ENCODE measurements at regions not wholly inside any gene's neighbourhood (a gene's known extent, or its start where the extent isn't known, plus 50 kb on each side); places are given as distances from the start of the nearest gene placed in this dataset.

DNA sequence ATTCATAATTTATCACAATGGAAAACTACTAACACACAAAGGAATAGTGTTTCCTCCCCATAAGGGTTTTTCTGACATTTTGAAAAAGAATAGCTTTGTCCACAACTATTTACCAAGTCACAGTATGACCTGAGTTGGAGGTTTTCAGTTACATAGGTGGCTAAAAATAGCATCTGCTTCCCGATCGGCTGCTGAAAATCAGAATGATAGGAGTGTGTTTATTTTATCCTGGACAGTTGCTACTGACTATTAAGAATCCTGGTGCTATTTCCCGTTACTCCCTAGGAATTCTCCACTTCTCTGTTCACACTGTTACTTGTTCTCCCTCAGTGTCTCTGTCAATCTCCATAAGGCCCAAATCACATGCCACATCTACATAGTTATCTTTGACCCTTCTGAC lies 353.9 kb upstream of the RARB start:
- no peaks in the 10 kb centered on the region for H3K36me3 ChIP-seq
- no peaks in the 10 kb centered on the region for H3K9me3 ChIP-seq
- H3K27me3 ChIP-seq = no peaks in the 10 kb centered on the region
- no peak overlapping the region for H3K27ac ChIP-seq
- DNase-seq = no peak
- TF ChIP-seq, protein P1, sequence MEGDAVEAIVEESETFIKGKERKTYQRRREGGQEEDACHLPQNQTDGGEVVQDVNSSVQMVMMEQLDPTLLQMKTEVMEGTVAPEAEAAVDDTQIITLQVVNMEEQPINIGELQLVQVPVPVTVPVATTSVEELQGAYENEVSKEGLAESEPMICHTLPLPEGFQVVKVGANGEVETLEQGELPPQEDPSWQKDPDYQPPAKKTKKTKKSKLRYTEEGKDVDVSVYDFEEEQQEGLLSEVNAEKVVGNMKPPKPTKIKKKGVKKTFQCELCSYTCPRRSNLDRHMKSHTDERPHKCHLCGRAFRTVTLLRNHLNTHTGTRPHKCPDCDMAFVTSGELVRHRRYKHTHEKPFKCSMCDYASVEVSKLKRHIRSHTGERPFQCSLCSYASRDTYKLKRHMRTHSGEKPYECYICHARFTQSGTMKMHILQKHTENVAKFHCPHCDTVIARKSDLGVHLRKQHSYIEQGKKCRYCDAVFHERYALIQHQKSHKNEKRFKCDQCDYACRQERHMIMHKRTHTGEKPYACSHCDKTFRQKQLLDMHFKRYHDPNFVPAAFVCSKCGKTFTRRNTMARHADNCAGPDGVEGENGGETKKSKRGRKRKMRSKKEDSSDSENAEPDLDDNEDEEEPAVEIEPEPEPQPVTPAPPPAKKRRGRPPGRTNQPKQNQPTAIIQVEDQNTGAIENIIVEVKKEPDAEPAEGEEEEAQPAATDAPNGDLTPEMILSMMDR (IDR thresholded peaks at IDR 0.05) = no peak
- TF ChIP-seq POLR2A (IDR thresholded peaks at IDR 0.05) = no peak
- no peaks in the 10 kb centered on the region for H3K4me1 ChIP-seq
- intact Hi-C loops (cut with DNase I; ENCODE audit: low total_unique reads) = no loop called here
- H3K4me3 ChIP-seq = no peak overlapping the region

DNA sequence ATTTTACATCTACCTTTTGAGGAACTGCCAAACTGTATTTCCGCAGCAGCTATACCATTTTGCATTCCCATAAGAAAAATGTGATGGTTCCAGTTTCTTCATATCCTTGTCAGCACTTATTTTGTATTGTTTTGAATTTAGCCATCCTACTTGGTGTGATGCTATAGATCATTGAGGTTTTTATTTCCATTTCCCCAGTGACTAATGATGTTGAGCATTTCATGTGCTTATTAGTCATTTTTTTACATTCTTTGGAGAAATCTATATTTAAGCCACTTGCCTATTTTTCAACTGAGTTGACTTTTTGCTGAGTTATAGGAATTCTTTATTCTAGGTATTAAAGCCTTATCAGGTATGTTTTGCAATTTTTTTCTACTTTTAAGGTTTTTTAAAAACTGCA lies 347.6 kb upstream of the RARB start:
- Histone ChIP-seq H3K27me3 (no peaks in the 10 kb centered on the region), H3K4me1 (no peaks in the 10 kb centered on the region), H3K27ac (no peak overlapping the region), H3K9me3 (no peaks in the 10 kb centered on the region), H3K4me3 (no peak overlapping the region), H3K36me3 (no peaks in the 10 kb centered on the region)
- no peak for DNase-seq
- intact Hi-C loops (cut with DNase I; ENCODE audit: low total_unique reads) = no loop called here
- TF ChIP-seq, protein P1 (IDR thresholded peaks at IDR 0.05) = no peak
- no peak for TF ChIP-seq POLR2A (IDR thresholded peaks at IDR 0.05)

DNA sequence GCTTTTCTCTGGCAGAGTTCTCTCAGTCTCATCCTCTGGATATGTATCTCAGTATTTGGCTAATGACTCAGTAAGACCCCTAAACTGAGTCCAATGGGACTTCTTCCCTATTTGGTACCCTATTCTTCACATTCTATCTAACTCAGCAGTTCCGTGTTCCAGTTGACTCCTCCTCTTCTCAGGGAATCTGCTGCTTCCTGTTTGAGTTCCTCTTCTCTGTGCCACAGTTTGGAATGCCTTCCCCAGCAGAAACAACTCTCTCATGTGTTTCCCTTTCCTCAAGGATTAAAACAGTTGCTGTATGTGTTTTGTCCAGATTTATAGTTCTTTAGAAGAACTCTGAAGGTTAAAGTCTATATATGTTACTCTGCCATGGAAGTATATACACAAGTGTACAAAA lies 344.0 kb upstream of the RARB start:
- H3K27ac ChIP-seq = no peak overlapping the region
- no peaks in the 10 kb centered on the region for H3K9me3 ChIP-seq
- TF ChIP-seq, protein P1 (IDR thresholded peaks at IDR 0.05) = no peak
- TF ChIP-seq POLR2A (IDR thresholded peaks at IDR 0.05) = no peak
- DNase-seq = no peak
- intact Hi-C loops (cut with DNase I; ENCODE audit: low total_unique reads) = no loop called here
- H3K4me3 ChIP-seq = no peak overlapping the region
- H3K27me3 ChIP-seq = no peaks in the 10 kb centered on the region
- no peaks in the 10 kb centered on the region for H3K36me3 ChIP-seq
- H3K4me1 ChIP-seq = no peaks in the 10 kb centered on the region

DNA sequence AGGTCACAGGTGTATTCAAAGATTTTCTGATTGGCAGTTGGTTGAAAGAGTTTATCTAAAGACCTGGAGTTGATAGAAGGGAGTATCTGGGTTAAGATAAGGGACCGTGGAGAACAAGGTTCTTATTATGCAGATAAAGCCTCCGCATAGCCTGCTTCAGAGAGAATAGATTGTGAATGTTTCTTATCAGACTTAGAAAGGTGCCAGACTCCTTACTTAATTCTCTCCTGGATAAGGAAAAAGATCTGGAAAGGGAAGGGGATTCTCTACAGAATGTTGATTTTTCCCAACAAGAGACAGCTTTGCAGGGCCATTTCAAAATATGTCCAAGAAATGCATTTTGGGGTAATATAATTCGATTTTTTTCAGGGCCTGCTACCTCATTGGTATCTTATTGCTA lies 341.3 kb upstream of the RARB start:
- Histone ChIP-seq H3K36me3 (no peaks in the 10 kb centered on the region), H3K4me3 (no peak overlapping the region), H3K27me3 (no peaks in the 10 kb centered on the region), H3K9me3 (no peaks in the 10 kb centered on the region), H3K27ac (no peak overlapping the region), H3K4me1 (no peaks in the 10 kb centered on the region)
- intact Hi-C loops (cut with DNase I; ENCODE audit: low total_unique reads) = no loop called here
- DNase-seq = no peak
- TF ChIP-seq POLR2A (IDR thresholded peaks at IDR 0.05) = no peak
- TF ChIP-seq, protein P1 (IDR thresholded peaks at IDR 0.05) = no peak

DNA sequence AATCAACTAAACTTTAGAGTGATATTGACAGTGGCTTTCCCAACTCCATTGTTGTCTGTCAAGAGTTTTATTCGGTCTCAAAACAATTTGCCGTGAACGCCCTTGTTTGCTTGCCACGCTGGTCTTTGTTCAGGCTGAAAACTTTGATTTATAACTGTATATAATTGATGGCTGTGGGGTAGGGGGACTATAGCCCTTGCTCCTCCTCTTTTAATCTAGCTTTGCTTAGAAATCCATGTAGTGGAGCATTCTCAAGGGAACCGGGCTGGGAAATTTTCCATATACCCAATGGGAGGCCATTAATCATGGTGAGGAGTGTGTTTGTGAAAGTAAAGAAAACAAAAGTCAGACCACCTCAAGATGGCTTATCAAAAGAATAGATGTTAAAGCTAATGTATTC lies 339.8 kb upstream of the RARB start:
- H3K4me1 ChIP-seq = no peaks in the 10 kb centered on the region
- no peaks in the 10 kb centered on the region for H3K36me3 ChIP-seq
- H3K27ac ChIP-seq = no peak overlapping the region
- intact Hi-C loops (cut with DNase I; ENCODE audit: low total_unique reads) = no loop called here
- H3K27me3 ChIP-seq = no peaks in the 10 kb centered on the region
- no peak overlapping the region for H3K4me3 ChIP-seq
- H3K9me3 ChIP-seq = no peaks in the 10 kb centered on the region
- TF ChIP-seq, protein P1 (IDR thresholded peaks at IDR 0.05) = no peak
- no peak for TF ChIP-seq POLR2A (IDR thresholded peaks at IDR 0.05)
- DNase-seq = no peak
